Stomach (tissue), 4 donors: ENCODE measurements at regions not wholly inside any gene's neighbourhood (a gene's known extent, or its start where the extent isn't known, plus 50 kb on each side); places are given as distances from the start of the nearest gene placed in this dataset.

Source experiments
- EP300 ChIP-seq: sonication (generic); formaldehyde crosslinking; IDR thresholded peaks from one replicate; pipeline ENCODE4 v1.6.1; 2017; ENCODE audit warnings: antibody characterized with exemption
- POLR2A ChIP-seq, 4 donors: fragments of 450-650 bp; IDR thresholded peaks; one replicate each; pipeline ENCODE4 v1.6.1; 2016; ENCODE audit warnings: antibody characterized with exemption in 4 of 4, control low read depth in 2 of 4, mild to moderate bottlenecking in 1 of 4, moderate library complexity in 1 of 4
- POLR2AphosphoS5 ChIP-seq, 3 donors: sonication (generic); formaldehyde crosslinking; IDR thresholded peaks; one replicate each; pipeline ENCODE4 v1.6.1; 2016; ENCODE audit warnings: antibody characterized with exemption in 3 of 3
- TF ChIP-seq, protein P1 (sequence below), 7 experiments: fragments of 450-650 bp in 4 of 7; fragments of 200-600 bp in 3 of 7; sonication (generic) in 3 of 7; IDR thresholded peaks; one replicate each; pipeline ENCODE4 v1.5.1; 2016 to 2019; ENCODE audit warnings: antibody characterized with exemption in 7 of 7, control low read depth in 2 of 7, mild to moderate bottlenecking in 1 of 7

DNA sequence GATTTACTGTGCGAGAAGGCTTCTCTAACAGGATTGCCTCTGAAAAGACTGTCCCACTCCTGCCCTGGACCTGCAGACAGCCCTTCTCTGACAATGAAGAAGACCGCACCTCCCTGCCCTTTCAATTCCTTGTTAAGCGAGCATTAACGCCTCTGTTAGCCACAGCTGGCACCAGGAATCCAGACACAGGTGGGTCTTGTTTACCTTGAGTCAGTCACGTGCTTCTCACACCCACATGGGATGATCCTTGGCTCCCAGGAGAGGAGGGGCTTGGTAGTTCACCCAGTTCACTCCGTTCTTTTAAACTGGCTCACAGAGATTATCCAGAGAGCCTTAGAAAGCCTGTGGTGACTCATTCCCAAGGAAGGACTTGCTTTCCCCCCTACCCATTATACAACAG lies 410.5 kb upstream of the MEIS1 start:
- TF ChIP-seq, protein P1, sequence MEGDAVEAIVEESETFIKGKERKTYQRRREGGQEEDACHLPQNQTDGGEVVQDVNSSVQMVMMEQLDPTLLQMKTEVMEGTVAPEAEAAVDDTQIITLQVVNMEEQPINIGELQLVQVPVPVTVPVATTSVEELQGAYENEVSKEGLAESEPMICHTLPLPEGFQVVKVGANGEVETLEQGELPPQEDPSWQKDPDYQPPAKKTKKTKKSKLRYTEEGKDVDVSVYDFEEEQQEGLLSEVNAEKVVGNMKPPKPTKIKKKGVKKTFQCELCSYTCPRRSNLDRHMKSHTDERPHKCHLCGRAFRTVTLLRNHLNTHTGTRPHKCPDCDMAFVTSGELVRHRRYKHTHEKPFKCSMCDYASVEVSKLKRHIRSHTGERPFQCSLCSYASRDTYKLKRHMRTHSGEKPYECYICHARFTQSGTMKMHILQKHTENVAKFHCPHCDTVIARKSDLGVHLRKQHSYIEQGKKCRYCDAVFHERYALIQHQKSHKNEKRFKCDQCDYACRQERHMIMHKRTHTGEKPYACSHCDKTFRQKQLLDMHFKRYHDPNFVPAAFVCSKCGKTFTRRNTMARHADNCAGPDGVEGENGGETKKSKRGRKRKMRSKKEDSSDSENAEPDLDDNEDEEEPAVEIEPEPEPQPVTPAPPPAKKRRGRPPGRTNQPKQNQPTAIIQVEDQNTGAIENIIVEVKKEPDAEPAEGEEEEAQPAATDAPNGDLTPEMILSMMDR (IDR thresholded peaks at IDR 0.05) = no peak
- TF ChIP-seq POLR2A (IDR thresholded peaks at IDR 0.05) (no peak), POLR2AphosphoS5 (IDR thresholded peaks at IDR 0.05) (no peak), EP300 (no peak)
